A673 (cell line): ENCODE measurements at regions not wholly inside any gene's neighbourhood (a gene's known extent, or its start where the extent isn't known, plus 50 kb on each side); places are given as distances from the start of the nearest gene placed in this dataset.

Experiments
- CTCF ChIP-seq: fragments of 300-800, 200-600 bp; sonication (generic); conservative IDR thresholded peaks from 2 replicates; pipeline ENCODE4 v1.5.1; 2017; ENCODE audit warnings: low read depth, mild to moderate bottlenecking, antibody characterized with exemption, low read length, moderate library complexity, mixed read lengths
- EZH2 ChIP-seq: fragments of 200-600 bp; sonication (generic); IDR thresholded peaks from 2 replicates; pipeline ENCODE4 v1.6.1; 2017; ENCODE audit warnings: borderline replicate concordance, low read depth, mild to moderate bottlenecking, mixed read lengths, antibody characterized with exemption, low read length; ENCODE audit not compliant: poor library complexity, severe bottlenecking

GRCh38 chr3:132817646-132818177 is 95.5 kb upstream of the NPHP3 start:
- TF ChIP-seq CTCF (no peak), EZH2 (no peak)
